ENCODE measurements at regions not wholly inside any gene's neighbourhood (a gene's known extent, or its start where the extent isn't known, plus 50 kb on each side); places are given as distances from the start of the nearest gene placed in this dataset.

DNA sequence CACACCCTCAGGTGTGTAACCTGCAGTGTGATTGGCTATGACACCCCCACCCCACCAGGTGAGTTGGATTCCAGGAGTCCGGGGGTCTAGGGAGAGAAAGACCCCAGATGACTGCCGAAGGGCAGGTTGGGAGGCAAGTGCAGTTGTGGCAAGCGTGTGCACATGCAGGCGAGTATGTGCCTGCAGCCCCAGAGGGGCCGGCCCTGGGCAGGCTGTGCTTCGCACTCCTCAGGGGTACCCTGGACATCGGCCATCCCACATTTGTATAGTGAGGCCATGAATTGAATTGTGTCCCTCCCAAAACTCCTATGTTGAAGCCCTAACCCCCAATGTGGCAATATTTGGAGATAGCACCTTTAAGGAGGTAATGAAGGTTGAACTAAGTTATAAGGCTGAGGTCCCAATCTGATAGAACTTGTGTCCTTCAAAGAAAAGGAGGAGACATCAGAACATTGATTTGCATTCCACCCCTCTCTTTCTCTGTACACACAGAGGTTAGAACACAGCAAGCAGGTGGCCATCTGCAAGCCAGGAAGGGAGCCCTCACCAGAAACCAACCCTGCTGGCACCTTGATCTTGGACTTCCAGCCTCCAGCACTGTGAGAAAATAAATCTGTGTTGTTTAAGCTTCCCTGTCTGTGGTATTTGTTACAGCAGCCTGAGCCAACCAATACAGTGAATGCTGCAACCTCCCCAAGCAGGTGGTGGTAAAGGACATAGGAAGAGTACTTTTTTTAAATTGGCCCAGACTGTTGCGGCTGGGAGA is 241.8 kb downstream of the TFCP2L1 start:
- no peak overlapping the region for H3K4me3 ChIP-seq (ENCODE audit: low read depth, low read length)
- TF ChIP-seq, protein P1, sequence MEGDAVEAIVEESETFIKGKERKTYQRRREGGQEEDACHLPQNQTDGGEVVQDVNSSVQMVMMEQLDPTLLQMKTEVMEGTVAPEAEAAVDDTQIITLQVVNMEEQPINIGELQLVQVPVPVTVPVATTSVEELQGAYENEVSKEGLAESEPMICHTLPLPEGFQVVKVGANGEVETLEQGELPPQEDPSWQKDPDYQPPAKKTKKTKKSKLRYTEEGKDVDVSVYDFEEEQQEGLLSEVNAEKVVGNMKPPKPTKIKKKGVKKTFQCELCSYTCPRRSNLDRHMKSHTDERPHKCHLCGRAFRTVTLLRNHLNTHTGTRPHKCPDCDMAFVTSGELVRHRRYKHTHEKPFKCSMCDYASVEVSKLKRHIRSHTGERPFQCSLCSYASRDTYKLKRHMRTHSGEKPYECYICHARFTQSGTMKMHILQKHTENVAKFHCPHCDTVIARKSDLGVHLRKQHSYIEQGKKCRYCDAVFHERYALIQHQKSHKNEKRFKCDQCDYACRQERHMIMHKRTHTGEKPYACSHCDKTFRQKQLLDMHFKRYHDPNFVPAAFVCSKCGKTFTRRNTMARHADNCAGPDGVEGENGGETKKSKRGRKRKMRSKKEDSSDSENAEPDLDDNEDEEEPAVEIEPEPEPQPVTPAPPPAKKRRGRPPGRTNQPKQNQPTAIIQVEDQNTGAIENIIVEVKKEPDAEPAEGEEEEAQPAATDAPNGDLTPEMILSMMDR (conservative IDR thresholded peaks at IDR 0.05; ENCODE audit: low read depth, low read length), result no peak
- DNase-seq (ENCODE audit: low read depth), result no peak

- H3K4me3 ChIP-seq (ENCODE audit: low read depth, low read length), result no peak overlapping the region
- TF ChIP-seq, protein P1 (conservative IDR thresholded peaks at IDR 0.05; ENCODE audit: low read depth, low read length), result no peak
- no peak for DNase-seq (ENCODE audit: low read depth)
Observed at GRCh38 chr2:121043827-121044222, 241.2 kb downstream of the TFCP2L1 start.

DNA sequence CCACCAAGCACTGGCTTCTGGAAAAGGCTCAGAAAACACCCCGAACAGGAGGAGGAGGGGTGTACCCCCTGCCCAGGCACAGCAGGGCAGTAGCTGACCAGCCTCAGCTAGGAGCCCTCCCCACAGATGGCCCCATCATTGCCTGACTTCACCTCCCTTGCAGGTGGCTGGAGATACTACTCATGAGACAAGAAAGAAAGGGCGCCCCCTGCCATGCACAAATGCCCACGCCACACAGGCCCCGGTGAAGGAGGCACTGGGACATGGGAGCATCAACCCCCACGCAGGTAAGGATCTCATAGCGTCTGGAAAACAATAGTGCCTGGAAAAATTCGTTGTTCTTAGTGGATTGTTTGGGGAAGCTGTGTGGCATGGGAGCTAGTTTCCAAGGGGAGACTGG is 240.6 kb downstream of the TFCP2L1 start:
- DNase-seq (ENCODE audit: low read depth), result no peak
- no peak overlapping the region for H3K4me3 ChIP-seq (ENCODE audit: low read depth, low read length)
- TF ChIP-seq, protein P1 (conservative IDR thresholded peaks at IDR 0.05; ENCODE audit: low read depth, low read length), result peak; percentile 21

DNA sequence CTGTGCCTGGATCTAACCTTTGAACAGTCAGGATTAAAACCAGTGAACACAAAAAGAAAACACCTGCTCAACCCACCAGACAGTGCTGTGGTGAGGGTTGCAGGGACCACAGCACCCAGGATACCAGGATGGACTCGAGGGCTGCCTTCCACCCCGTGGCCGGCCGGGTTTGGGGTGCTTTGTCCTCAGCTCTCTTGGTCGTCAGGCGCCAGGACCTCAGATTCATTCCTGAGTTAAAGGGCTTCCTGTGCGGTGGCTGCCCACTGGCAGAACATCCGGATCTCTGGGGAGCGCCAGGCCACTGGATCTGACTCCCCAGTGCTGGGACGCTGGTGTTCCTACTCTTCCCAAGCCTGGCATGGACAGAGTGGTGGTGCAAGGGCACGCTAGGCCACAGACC is 239.8 kb downstream of the TFCP2L1 start:
- H3K4me3 ChIP-seq (ENCODE audit: low read depth, low read length), result no peak overlapping the region
- TF ChIP-seq, protein P1 (conservative IDR thresholded peaks at IDR 0.05; ENCODE audit: low read depth, low read length), result no peak
- no peak for DNase-seq (ENCODE audit: low read depth)

DNA sequence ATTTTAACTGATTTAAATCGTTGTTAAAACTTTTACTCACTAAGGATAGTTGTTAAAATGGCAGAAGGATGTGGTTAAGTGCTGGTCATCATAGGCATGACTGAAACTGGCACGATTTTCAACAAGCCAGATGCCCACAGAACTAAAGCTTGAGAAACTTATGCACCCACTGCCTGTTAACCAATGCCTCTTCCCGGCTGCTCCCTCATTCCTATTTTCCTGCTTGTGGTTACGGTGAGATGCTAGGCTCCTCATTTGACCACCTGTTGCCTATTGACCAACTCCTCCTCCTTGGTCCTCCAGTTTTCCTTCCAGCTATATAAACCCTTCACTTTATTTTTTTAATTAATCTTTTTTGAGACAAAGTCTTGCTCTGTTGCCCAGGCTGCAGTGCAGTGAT is 238.7 kb downstream of the TFCP2L1 start:
- H3K4me3 ChIP-seq (ENCODE audit: low read depth, low read length), result no peak overlapping the region
- TF ChIP-seq, protein P1 (conservative IDR thresholded peaks at IDR 0.05; ENCODE audit: low read depth, low read length), result no peak
- no peak for DNase-seq (ENCODE audit: low read depth)

GRCh38 chr2:121047383-121047782 is 237.6 kb downstream of the TFCP2L1 start:
- no peak overlapping the region for H3K4me3 ChIP-seq (ENCODE audit: low read depth, low read length)
- DNase-seq (ENCODE audit: low read depth), result no peak
- TF ChIP-seq, protein P1 (conservative IDR thresholded peaks at IDR 0.05; ENCODE audit: low read depth, low read length), result no peak

DNA sequence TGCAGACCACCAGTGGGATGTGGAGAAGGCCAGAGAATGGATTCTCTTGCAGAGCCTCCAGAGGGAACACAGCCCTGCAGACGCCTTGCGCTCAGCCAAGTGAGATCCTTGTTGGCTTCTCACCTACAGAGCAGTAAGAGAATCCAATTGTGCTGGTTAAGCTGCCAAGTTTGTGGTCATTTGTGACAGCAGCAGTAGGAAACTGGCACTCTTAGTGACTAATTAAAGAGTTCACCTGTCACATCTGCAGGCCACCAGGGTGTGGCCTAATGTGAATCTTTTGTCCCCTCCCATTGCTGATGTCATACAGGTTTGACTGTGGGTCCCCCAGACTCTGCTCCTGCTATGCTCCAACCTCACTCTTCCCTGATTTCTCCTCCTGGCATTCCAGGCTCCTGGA is 235.9 kb downstream of the TFCP2L1 start:
- TF ChIP-seq, protein P1 (conservative IDR thresholded peaks at IDR 0.05; ENCODE audit: low read depth, low read length), result no peak
- no peak overlapping the region for H3K4me3 ChIP-seq (ENCODE audit: low read depth, low read length)
- no peak for DNase-seq (ENCODE audit: low read depth)

Measured in epithelial cell of proximal tubule (primary cell).